ENCODE measurements at regions not wholly inside any gene's neighbourhood (a gene's known extent, or its start where the extent isn't known, plus 50 kb on each side); places are given as distances from the start of the nearest gene placed in this dataset.

GRCh38 chr2:153558247-153558646 lies 79.7 kb upstream of the RPRM start:
- TF ChIP-seq CTCF (IDR thresholded peaks at IDR 0.05) (no peak), EP300 (IDR thresholded peaks at IDR 0.05) (no peak)
